K562 (cell line): ENCODE measurements at regions not wholly inside any gene's neighbourhood (a gene's known extent, or its start where the extent isn't known, plus 50 kb on each side); places are given as distances from the start of the nearest gene placed in this dataset.
A peak's percentile ranks its signal among the peaks of the same experiment; 100 is the strongest.

Source experiments
- ATAC-seq: fragments of 200-7000 bp; cut with Tn5 transposase; 3 replicates; pipeline ENCODE4 v1.9.1; 2020; ENCODE audit warnings: moderate library complexity
- BruUV-seq: library from RNA; stranded (reverse); fragments of 400-500 nt; replicated peaks from 2 replicates; lab custom pipeline; 2021; lab: Mats Ljungman, UMichigan
- CTCF ChIA-PET: fragments of 300-600 bp; formaldehyde crosslinking; extraction: SDS; loops from one replicate; lab custom pipeline; 2021; ENCODE audit warnings: low intra/inter-chr PET ratio; lab: Yijun Ruan, JAX
- POLR2A ChIA-PET: fragments of 300-600, 350-650 bp; sonication (Branson Sonifier 250); formaldehyde crosslinking; extraction: SDS; loops from one replicate; lab custom pipeline; 2021; ENCODE audit warnings: antibody characterized with exemption, inconsistent platforms; lab: Yijun Ruan, JAX
- DNase-seq, 4 experiments: peaks; one replicate each; pipeline versions ENCODE4 v3.0.0 to v3.0.0-alpha.2; 2011 to 2018; ENCODE audit warnings: low spot score in 3 of 4, mixed read lengths in 3 of 4; ENCODE audit errors: extremely low read depth in 1 of 4
- FAIRE-seq: peaks from 2 replicates; lab custom pipeline; 2011; peaks lifted over from hg19 to GRCh38; lab: Jason Lieb, UNC
- H2AFZ ChIP-seq: 2 replicates; pipeline ENCODE4 v1.6.0; 2011; ENCODE audit warnings: low read depth, low read length, control low read depth, inconsistent platforms
- H3K27ac ChIP-seq: fragments of 200-600 bp; 3 replicates; pipeline ENCODE4 v1.8.0; 2011; ENCODE audit warnings: low read depth, mild to moderate bottlenecking, control low read depth, inconsistent platforms, low read length, moderate library complexity, mixed read lengths; ENCODE audit errors: extremely low read depth
- H3K27me3 ChIP-seq, 2 experiments: fragments of 300-600 bp in 1 of 2; 2 replicates in 1 of 2; 3 replicates in 1 of 2; pipeline versions ENCODE4 v1.6.0 to v1.8.0; 2011; ENCODE audit warnings: inconsistent platforms in 2 of 2, low read length in 2 of 2, mild to moderate bottlenecking in 1 of 2, mixed read lengths in 1 of 2, moderate library complexity in 1 of 2; ENCODE audit not compliant: control insufficient read depth in 2 of 2, insufficient read depth in 2 of 2
- H3K36me3 ChIP-seq: fragments of 300-600 bp; 3 replicates; pipeline ENCODE4 v1.8.0; 2011; ENCODE audit warnings: mild to moderate bottlenecking, low read length, inconsistent platforms; ENCODE audit not compliant: control insufficient read depth, insufficient read depth
- H3K4me1 ChIP-seq, 2 experiments: fragments of 200-600 bp in 1 of 2; replicated peaks in 1 of 2; 2 replicates in 1 of 2; 3 replicates in 1 of 2; pipeline versions ENCODE4 v1.5.1 to v1.8.0; 2011; ENCODE audit warnings: inconsistent platforms in 2 of 2, low read length in 2 of 2, mild to moderate bottlenecking in 1 of 2, mixed read lengths in 1 of 2, moderate library complexity in 1 of 2; ENCODE audit not compliant: control insufficient read depth in 2 of 2, insufficient read depth in 2 of 2
- H3K4me2 ChIP-seq: 2 replicates; pipeline ENCODE4 v1.6.1; 2011; ENCODE audit warnings: low read length, control low read depth, inconsistent platforms, mixed read lengths; ENCODE audit not compliant: insufficient read depth
- H3K4me3 ChIP-seq: fragments of 200-600 bp; sonication (generic), shearing (Covaris generic); 2 replicates; pipeline ENCODE4 v1.5.1; 2016; ENCODE audit warnings: control low read depth, inconsistent platforms
- H3K79me2 ChIP-seq: fragments of 200-600 bp; 3 replicates; pipeline ENCODE4 v1.8.0; 2011; ENCODE audit warnings: low read length, inconsistent platforms; ENCODE audit not compliant: control insufficient read depth, insufficient read depth
- H3K9ac ChIP-seq, 2 experiments: 2 replicates each; pipeline versions ENCODE4 v1.6.0 to v1.6.1; 2011; ENCODE audit warnings: low read depth in 2 of 2, low read length in 2 of 2, control low read depth in 1 of 2, inconsistent platforms in 1 of 2, mild to moderate bottlenecking in 1 of 2, mixed read lengths in 1 of 2; ENCODE audit not compliant: insufficient read depth in 1 of 2
- H3K9me1 ChIP-seq: one replicate; pipeline ENCODE4 v1.6.0; 2011; ENCODE audit warnings: inconsistent platforms, mild to moderate bottlenecking, low read length, moderate library complexity; ENCODE audit not compliant: control insufficient read depth, insufficient read depth
- H3K9me3 ChIP-seq: replicated peaks from 2 replicates; pipeline ENCODE4 v1.5.1; 2011; ENCODE audit warnings: low read depth, low read length, inconsistent platforms; ENCODE audit not compliant: control insufficient read depth, insufficient read depth
- H4K20me1 ChIP-seq: replicated peaks from 2 replicates; pipeline ENCODE4 v1.6.1; 2011; ENCODE audit warnings: low read length, inconsistent platforms, mixed read lengths; ENCODE audit not compliant: control insufficient read depth, insufficient read depth
- CEBPB ChIP-seq: fragments of 450-650 bp; IDR thresholded peaks from 2 replicates; pipeline ENCODE4 v1.6.1; 2016; ENCODE audit warnings: missing genetic modification characterization, missing compliant biosample characterization
- CEBPG ChIP-seq, 3 experiments: fragments of 200-800 bp in 1 of 3; sonication (Bioruptor generic) in 1 of 3; sonication (generic) in 1 of 3; formaldehyde crosslinking in 1 of 3; IDR thresholded peaks in 2 of 3; conservative IDR thresholded peaks in 1 of 3; 2 replicates each; pipeline versions ENCODE4 v1.6.1 to v1.8.0; 2016 to 2022; ENCODE audit warnings: missing compliant biosample characterization in 2 of 3, missing genetic modification characterization in 2 of 3, mild to moderate bottlenecking in 1 of 3, missing genetic modification reagents in 1 of 3
- DNMT1 ChIP-seq: fragments of 450-650 bp; IDR thresholded peaks from 2 replicates; pipeline ENCODE4 v1.6.1; 2016; ENCODE audit warnings: antibody characterized with exemption, mild to moderate bottlenecking
- HNRNPUL1 ChIP-seq: fragments of 200-400 bp; formaldehyde crosslinking; IDR thresholded peaks from 2 replicates; pipeline ENCODE4 v1.6.1; 2017; ENCODE audit warnings: low read length
- MCM2 ChIP-seq: fragments of 450-650 bp; IDR thresholded peaks from 2 replicates; pipeline ENCODE4 v1.6.1; 2017; ENCODE audit warnings: low read depth, mild to moderate bottlenecking
- PHF20 ChIP-seq: fragments of 450-650 bp; IDR thresholded peaks from 2 replicates; pipeline ENCODE4 v1.6.1; 2018; ENCODE audit not compliant: partially characterized antibody
- PRMT5 ChIP-seq: sonication (generic); formaldehyde crosslinking; IDR thresholded peaks from 2 replicates; pipeline ENCODE4 v1.5.0; 2020; ENCODE audit warnings: missing genetic modification reagents
- RFX7 ChIP-seq: fragments of 250-450 bp; sonication (Bioruptor Pico); IDR thresholded peaks from 2 replicates; pipeline ENCODE4 v1.5.1; 2021; ENCODE audit warnings: mild to moderate bottlenecking
- TCFL5 ChIP-seq: fragments of 250-450 bp; sonication (Bioruptor Pico); conservative IDR thresholded peaks from 2 replicates; pipeline ENCODE4 v1.6.1; 2021; ENCODE audit warnings: mild to moderate bottlenecking, moderate library complexity, matching md5 sums
- ZNF224 ChIP-seq: sonication (generic); formaldehyde crosslinking; IDR thresholded peaks from 2 replicates; pipeline ENCODE4 v1.8.0; 2022; ENCODE audit warnings: mild to moderate bottlenecking, missing genetic modification reagents
- ZNF263 ChIP-seq: sonication (generic); formaldehyde crosslinking; IDR thresholded peaks from 2 replicates; pipeline ENCODE4 v1.8.0; 2022; ENCODE audit warnings: mild to moderate bottlenecking, missing genetic modification reagents, borderline replicate concordance
- ZNF551 ChIP-seq: fragments of 250-450 bp; sonication (Bioruptor Pico); IDR thresholded peaks from 2 replicates; pipeline ENCODE4 v1.5.0; 2021; ENCODE audit warnings: mild to moderate bottlenecking, moderate library complexity
- ZNF76 ChIP-seq: fragments of 250-450 bp; sonication (Bioruptor Pico); IDR thresholded peaks from 2 replicates; pipeline ENCODE4 v1.4.0; 2020; ENCODE audit warnings: mild to moderate bottlenecking, moderate library complexity, borderline replicate concordance
- WGBS: fragments of 100-300 bp; shearing (Covaris generic); methylation state at CpG from one replicate; pipeline ENCODE4 v1.1.6; 2016; ENCODE audit warnings: low coverage, mixed read lengths; ENCODE audit not compliant: insufficient coverage; ENCODE audit errors: missing lambda C conversion rate; 5-methylcytosine and 5-hydroxymethylcytosine counted together
- in situ Hi-C: fragments of 300-500 bp; cut with MboI; formaldehyde crosslinking; loops from 4 replicates; pipeline ENCODE4 v1.15.0; 2018; ENCODE audit warnings: inconsistent platforms, mixed read lengths
- intact Hi-C: fragments of 100-400 bp; cut with micrococcal nuclease; formaldehyde crosslinking; loops from 2 replicates; pipeline ENCODE4 v1.14.2; 2022
- TF ChIP-seq, protein P1 (sequence below): sonication (generic); formaldehyde crosslinking; IDR thresholded peaks from 2 replicates; pipeline ENCODE4 v1.8.1; 2023; ENCODE audit warnings: mild to moderate bottlenecking, missing genetic modification reagents
- TF ChIP-seq, protein P2 (sequence below), 3 experiments: fragments of 200-800 bp in 1 of 3; fragments of 250-450 bp in 1 of 3; fragments of 450-650 bp in 1 of 3; sonication (Bioruptor Pico) in 1 of 3; sonication (Bioruptor generic) in 1 of 3; formaldehyde crosslinking in 1 of 3; IDR thresholded peaks; 2 replicates each; pipeline versions ENCODE4 v1.6.1 to v1.8.0; 2016 to 2022; ENCODE audit warnings: mild to moderate bottlenecking in 2 of 3, missing genetic modification characterization in 2 of 3, missing compliant biosample characterization in 1 of 3, moderate library complexity in 1 of 3
- TF ChIP-seq, protein P3 (sequence below): sonication (generic); IDR thresholded peaks from 2 replicates; pipeline ENCODE4 v1.6.1; 2016

DNA sequence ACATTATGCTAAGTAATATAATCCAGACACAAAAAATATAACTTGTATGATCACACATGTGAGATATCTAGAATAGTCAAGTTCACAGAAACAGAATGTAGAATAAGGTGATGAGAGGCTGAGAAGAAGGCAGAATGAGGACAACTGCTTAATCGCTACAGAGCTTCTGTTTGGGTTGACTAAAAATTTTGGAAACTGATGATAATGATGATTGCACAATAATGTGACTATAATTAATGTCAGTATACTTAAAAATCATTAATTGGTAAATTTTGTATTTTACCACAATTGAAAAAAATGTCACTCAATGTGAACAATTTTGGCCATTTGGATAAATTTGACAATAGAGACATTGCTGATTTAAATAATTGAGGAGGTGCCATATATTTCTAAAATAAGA lies 1374.4 kb upstream of the CDH8 start:
- BruUV-seq, result no TSS peak
- Histone ChIP-seq H3K36me3 (no peaks in the 10 kb centered on the region), H3K27ac (no peak overlapping the region), H3K4me2 (no peak overlapping the region), H2AFZ (no peak overlapping the region), H3K4me1 (no peaks in the 10 kb centered on the region), H3K9me1 (no peaks in the 10 kb centered on the region), H3K4me3 (no peak overlapping the region), H4K20me1 (no peaks in the 10 kb centered on the region), H3K27me3 (no peaks in the 10 kb centered on the region), H3K79me2 (no peaks in the 10 kb centered on the region), H3K9me3 (no peaks in the 10 kb centered on the region), H3K9ac (no peak overlapping the region)
- FAIRE-seq (no peak), DNase-seq (no peak), ATAC-seq (no peak)
- CTCF ChIA-PET, result no interaction called here
- in situ Hi-C loops (no loop called here), intact Hi-C loops (no loop called here)
- WGBS, result 0% methylated on average over 1 of the region's 1 CpG
- TF ChIP-seq ZNF224 (no peak), ZNF263 (CRISPR knock-in tag) (no peak), PRMT5 (no peak), DNMT1 (no peak), PHF20 (no peak), MCM2 (no peak), HNRNPUL1 (no peak), TCFL5 (CRISPR knock-in tag) (no peak), ZNF76 (CRISPR knock-in tag) (no peak), ZNF551 (CRISPR knock-in tag) (no peak), CEBPG (CRISPR knock-in tag; IDR thresholded peaks at IDR 0.05) (no peak), CEBPG (tag; conservative IDR thresholded peaks at IDR 0.05 in 1 of 2, IDR thresholded peaks at IDR 0.05 in 1 of 2) (peak in 1 of 2 experiments; percentile 76; a peak in 2 of 4 replicates), CEBPB (tag) (peak; percentile 51; the same call in 1 of the 2 replicates), RFX7 (CRISPR knock-in tag) (no peak)
- TF ChIP-seq, protein P1, sequence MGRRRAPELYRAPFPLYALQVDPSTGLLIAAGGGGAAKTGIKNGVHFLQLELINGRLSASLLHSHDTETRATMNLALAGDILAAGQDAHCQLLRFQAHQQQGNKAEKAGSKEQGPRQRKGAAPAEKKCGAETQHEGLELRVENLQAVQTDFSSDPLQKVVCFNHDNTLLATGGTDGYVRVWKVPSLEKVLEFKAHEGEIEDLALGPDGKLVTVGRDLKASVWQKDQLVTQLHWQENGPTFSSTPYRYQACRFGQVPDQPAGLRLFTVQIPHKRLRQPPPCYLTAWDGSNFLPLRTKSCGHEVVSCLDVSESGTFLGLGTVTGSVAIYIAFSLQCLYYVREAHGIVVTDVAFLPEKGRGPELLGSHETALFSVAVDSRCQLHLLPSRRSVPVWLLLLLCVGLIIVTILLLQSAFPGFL, result no peak
- TF ChIP-seq, protein P2, sequence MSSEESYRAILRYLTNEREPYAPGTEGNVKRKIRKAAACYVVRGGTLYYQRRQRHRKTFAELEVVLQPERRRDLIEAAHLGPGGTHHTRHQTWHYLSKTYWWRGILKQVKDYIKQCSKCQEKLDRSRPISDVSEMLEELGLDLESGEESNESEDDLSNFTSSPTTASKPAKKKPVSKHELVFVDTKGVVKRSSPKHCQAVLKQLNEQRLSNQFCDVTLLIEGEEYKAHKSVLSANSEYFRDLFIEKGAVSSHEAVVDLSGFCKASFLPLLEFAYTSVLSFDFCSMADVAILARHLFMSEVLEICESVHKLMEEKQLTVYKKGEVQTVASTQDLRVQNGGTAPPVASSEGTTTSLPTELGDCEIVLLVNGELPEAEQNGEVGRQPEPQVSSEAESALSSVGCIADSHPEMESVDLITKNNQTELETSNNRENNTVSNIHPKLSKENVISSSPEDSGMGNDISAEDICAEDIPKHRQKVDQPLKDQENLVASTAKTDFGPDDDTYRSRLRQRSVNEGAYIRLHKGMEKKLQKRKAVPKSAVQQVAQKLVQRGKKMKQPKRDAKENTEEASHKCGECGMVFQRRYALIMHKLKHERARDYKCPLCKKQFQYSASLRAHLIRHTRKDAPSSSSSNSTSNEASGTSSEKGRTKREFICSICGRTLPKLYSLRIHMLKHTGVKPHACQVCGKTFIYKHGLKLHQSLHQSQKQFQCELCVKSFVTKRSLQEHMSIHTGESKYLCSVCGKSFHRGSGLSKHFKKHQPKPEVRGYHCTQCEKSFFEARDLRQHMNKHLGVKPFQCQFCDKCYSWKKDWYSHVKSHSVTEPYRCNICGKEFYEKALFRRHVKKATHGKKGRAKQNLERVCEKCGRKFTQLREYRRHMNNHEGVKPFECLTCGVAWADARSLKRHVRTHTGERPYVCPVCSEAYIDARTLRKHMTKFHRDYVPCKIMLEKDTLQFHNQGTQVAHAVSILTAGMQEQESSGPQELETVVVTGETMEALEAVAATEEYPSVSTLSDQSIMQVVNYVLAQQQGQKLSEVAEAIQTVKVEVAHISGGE (CRISPR knock-in tag; IDR thresholded peaks at IDR 0.05), result no peak
- TF ChIP-seq, protein P3, sequence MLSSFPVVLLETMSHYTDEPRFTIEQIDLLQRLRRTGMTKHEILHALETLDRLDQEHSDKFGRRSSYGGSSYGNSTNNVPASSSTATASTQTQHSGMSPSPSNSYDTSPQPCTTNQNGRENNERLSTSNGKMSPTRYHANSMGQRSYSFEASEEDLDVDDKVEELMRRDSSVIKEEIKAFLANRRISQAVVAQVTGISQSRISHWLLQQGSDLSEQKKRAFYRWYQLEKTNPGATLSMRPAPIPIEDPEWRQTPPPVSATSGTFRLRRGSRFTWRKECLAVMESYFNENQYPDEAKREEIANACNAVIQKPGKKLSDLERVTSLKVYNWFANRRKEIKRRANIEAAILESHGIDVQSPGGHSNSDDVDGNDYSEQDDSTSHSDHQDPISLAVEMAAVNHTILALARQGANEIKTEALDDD, result no peak
- POLR2A ChIA-PET, result no interaction called here
